ENCODE measurements at regions not wholly inside any gene's neighbourhood (a gene's known extent, or its start where the extent isn't known, plus 50 kb on each side); places are given as distances from the start of the nearest gene placed in this dataset.

DNA sequence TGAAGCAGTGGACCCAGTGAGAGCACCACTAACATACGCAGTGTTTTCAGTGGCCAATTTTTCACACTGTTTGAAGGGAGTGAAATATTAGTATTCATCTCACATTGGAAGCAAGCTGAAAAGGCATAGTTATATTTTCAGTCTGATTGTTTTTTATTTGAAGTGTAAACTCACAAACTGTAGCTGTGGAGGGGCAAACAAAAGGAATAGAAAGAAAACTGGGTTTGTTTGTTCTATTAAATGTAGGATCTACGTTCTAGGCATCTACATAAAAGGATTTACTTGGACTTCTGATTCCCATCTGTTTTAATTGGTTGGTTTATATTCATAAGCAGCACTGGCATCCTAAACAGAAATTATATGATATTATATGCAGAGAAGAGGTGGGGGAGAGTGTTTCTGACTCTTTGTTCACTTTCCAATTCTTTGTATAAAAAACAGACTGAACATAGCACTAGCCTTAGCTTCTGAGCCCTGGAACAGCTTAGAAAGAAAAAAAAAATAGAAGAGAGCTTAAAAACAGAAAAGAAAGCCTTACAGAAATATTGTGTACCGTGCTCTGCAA is 447.8 kb upstream of the KCND2 start:
- Histone ChIP-seq H3K4me1 (ENCODE audit: insufficient read depth, low read length, poor library complexity, severe bottlenecking) (no peaks in the 10 kb centered on the region), H3K9me3 (ENCODE audit: low read depth, low read length, poor library complexity, severe bottlenecking) (peaks cover 10% of the 10 kb centered on the region), H3K27me3 (replicated peaks; ENCODE audit: insufficient read depth, low read depth, low read length, poor library complexity) (no peaks in the 10 kb centered on the region), H3K27ac (ENCODE audit: low read depth, low read length, poor library complexity, severe bottlenecking) (no peak overlapping the region), H3K4me3 (ENCODE audit: low read depth, low read length, poor library complexity, severe bottlenecking) (no peak overlapping the region), H3K36me3 (ENCODE audit: insufficient read depth, low read length, poor library complexity, severe bottlenecking) (no peaks in the 10 kb centered on the region)
- no TSS peak for BruUV-seq (replicated peaks)
- ChIA-PET POLR2A (ENCODE audit: low non-redundant PET) (interaction anchor here (0.7 kb wide), 1 partner anchor 159 kb away, joined by 4 read pairs; no protein-coding TSS in a partner anchor), CTCF (no interaction called here)
- intact Hi-C loops (cut with micrococcal nuclease; ENCODE audit: unreplicated experiment): no loop called here
- no peak for DNase-seq (ENCODE audit: low spot score)
- no peak for TF ChIP-seq EZH2 (IDR thresholded peaks at IDR 0.05; ENCODE audit: borderline replicate concordance, low read depth, low read length, poor library complexity, severe bottlenecking)
- TF ChIP-seq, protein P1, sequence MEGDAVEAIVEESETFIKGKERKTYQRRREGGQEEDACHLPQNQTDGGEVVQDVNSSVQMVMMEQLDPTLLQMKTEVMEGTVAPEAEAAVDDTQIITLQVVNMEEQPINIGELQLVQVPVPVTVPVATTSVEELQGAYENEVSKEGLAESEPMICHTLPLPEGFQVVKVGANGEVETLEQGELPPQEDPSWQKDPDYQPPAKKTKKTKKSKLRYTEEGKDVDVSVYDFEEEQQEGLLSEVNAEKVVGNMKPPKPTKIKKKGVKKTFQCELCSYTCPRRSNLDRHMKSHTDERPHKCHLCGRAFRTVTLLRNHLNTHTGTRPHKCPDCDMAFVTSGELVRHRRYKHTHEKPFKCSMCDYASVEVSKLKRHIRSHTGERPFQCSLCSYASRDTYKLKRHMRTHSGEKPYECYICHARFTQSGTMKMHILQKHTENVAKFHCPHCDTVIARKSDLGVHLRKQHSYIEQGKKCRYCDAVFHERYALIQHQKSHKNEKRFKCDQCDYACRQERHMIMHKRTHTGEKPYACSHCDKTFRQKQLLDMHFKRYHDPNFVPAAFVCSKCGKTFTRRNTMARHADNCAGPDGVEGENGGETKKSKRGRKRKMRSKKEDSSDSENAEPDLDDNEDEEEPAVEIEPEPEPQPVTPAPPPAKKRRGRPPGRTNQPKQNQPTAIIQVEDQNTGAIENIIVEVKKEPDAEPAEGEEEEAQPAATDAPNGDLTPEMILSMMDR (conservative IDR thresholded peaks at IDR 0.05; ENCODE audit: low read depth, low read length): no peak

- POLR2A ChIA-PET (ENCODE audit: low non-redundant PET): no interaction called here
- CTCF ChIA-PET: no interaction called here
- no peak for TF ChIP-seq EZH2 (IDR thresholded peaks at IDR 0.05; ENCODE audit: borderline replicate concordance, low read depth, low read length, poor library complexity, severe bottlenecking)
- TF ChIP-seq, protein P1 (conservative IDR thresholded peaks at IDR 0.05; ENCODE audit: low read depth, low read length): no peak
- BruUV-seq (replicated peaks): no TSS peak
- H3K9me3 ChIP-seq (ENCODE audit: low read depth, low read length, poor library complexity, severe bottlenecking): no peaks in the 10 kb centered on the region
- no peak for DNase-seq (ENCODE audit: low spot score)
- H3K4me1 ChIP-seq (ENCODE audit: insufficient read depth, low read length, poor library complexity, severe bottlenecking): no peaks in the 10 kb centered on the region
- intact Hi-C loops (cut with micrococcal nuclease; ENCODE audit: unreplicated experiment): no loop called here
- no peak overlapping the region for H3K4me3 ChIP-seq (ENCODE audit: low read depth, low read length, poor library complexity, severe bottlenecking)
- H3K36me3 ChIP-seq (ENCODE audit: insufficient read depth, low read length, poor library complexity, severe bottlenecking): no peaks in the 10 kb centered on the region
- H3K27me3 ChIP-seq (replicated peaks; ENCODE audit: insufficient read depth, low read depth, low read length, poor library complexity): no peaks in the 10 kb centered on the region
- H3K27ac ChIP-seq (ENCODE audit: low read depth, low read length, poor library complexity, severe bottlenecking): no peak overlapping the region
Observed at GRCh38 chr7:119826547-119826946, 446.4 kb upstream of the KCND2 start.

GRCh38 chr7:119838444-119838843 is 434.5 kb upstream of the KCND2 start:
- no peaks in the 10 kb centered on the region for H3K4me1 ChIP-seq (ENCODE audit: insufficient read depth, low read length, poor library complexity, severe bottlenecking)
- no TSS peak for BruUV-seq (replicated peaks)
- H3K9me3 ChIP-seq (ENCODE audit: low read depth, low read length, poor library complexity, severe bottlenecking): no peaks in the 10 kb centered on the region
- H3K36me3 ChIP-seq (ENCODE audit: insufficient read depth, low read length, poor library complexity, severe bottlenecking): no peaks in the 10 kb centered on the region
- intact Hi-C loops (cut with micrococcal nuclease; ENCODE audit: unreplicated experiment): no loop called here
- POLR2A ChIA-PET (ENCODE audit: low non-redundant PET): no interaction called here
- H3K27me3 ChIP-seq (replicated peaks; ENCODE audit: insufficient read depth, low read depth, low read length, poor library complexity): no peaks in the 10 kb centered on the region
- TF ChIP-seq EZH2 (IDR thresholded peaks at IDR 0.05; ENCODE audit: borderline replicate concordance, low read depth, low read length, poor library complexity, severe bottlenecking): no peak
- TF ChIP-seq, protein P1 (conservative IDR thresholded peaks at IDR 0.05; ENCODE audit: low read depth, low read length): no peak
- no peak overlapping the region for H3K27ac ChIP-seq (ENCODE audit: low read depth, low read length, poor library complexity, severe bottlenecking)
- DNase-seq (ENCODE audit: low spot score): no peak
- CTCF ChIA-PET: no interaction called here
- H3K4me3 ChIP-seq (ENCODE audit: low read depth, low read length, poor library complexity, severe bottlenecking): no peak overlapping the region

Data from A673 (cell line).